ENCODE measurements at regions not wholly inside any gene's neighbourhood (a gene's known extent, or its start where the extent isn't known, plus 50 kb on each side); places are given as distances from the start of the nearest gene placed in this dataset.

GRCh38 chr3:181533811-181534210 lies 177.9 kb upstream of the SOX2 start:
- TF ChIP-seq POLR2A (IDR thresholded peaks at IDR 0.05; ENCODE audit: low read length) (no peak), GATA1 (IDR thresholded peaks at IDR 0.05; ENCODE audit: low read depth, low read length) (no peak)
